ENCODE measurements at regions not wholly inside any gene's neighbourhood (a gene's known extent, or its start where the extent isn't known, plus 50 kb on each side); places are given as distances from the start of the nearest gene placed in this dataset.

DNA sequence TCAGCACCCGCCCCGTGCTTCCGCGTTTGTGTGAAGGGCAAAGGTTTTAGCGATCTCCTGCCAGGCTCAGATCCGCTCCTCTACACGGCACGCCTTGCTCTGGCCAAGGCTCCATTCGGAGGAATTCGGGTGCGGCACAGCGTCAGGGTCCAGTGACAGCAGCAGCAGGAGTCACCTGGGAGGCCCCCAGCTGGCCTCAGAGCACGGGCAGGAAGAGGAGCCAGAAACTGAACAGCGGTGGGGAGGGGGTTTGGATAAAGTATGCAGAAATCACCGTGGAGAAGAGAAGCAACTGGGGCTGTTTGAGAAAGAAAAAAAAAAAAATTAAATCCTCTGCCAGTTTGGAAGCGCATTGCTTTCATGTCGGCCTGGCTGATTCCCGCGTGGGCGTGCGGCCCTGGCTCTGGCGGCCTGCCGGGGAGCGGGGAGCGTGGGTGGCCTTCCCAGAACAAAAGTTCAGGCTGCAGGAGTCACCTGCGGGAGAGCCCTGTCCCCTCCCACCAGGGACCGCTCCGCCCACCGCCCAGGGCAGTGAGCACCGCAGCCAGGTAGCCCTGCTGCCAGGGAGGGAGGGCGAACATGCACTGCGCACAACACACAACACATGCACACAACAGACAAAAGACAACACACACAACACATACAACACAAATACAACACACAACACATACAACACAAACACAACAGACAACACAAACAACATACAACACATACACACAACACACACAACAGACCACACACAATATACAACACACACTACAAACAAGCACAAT is 107.6 kb downstream of the ETS2 start:
- H3K9me3 ChIP-seq: no peaks in the 10 kb centered on the region
- peak; percentile 54 to 63 for DNase-seq (ENCODE audit: low spot score in 2 of 2)
- peaks cover 0 to 24% (median 14%) of the 10 kb centered on the region in 4 donors for H3K4me1 ChIP-seq
- H3K36me3 ChIP-seq: no peaks in the 10 kb centered on the region
- H3K27me3 ChIP-seq: no peaks in the 10 kb centered on the region
- peak overlapping the region in 2 of 4 donors; percentile 4 to 32 for H3K4me3 ChIP-seq
- H3K27ac ChIP-seq: peak overlapping the region; percentile 71 to 85 (median 78)
- TF ChIP-seq POLR2A (IDR thresholded peaks at IDR 0.05) (no peak), EP300 (IDR thresholded peaks at IDR 0.05) (peak; percentile 62 to 68)
- 9 to 12% methylated on average over 31 to 32 of the region's 32 CpGs for WGBS, 2 donors

DNA sequence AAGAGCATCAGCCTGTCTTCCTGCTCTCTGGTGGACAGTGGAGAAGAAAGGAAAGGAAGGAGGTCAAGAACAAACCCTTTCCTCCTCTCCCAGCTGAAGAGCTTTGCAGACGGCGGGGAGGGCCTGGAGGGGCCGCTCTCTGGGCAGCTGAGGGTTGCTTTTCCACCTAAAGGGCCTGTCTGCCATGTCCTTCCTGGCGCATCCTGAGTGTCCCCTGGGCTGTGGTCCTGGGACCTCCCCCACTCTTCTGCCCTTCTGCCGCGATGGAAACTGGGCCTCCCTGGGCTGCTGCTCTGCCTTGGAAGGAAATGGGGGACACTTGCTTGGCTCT is 107.0 kb downstream of the ETS2 start:
- no peaks in the 10 kb centered on the region for H3K27me3 ChIP-seq
- H3K36me3 ChIP-seq: no peaks in the 10 kb centered on the region
- no peak for DNase-seq (ENCODE audit: low spot score in 2 of 2)
- peaks cover 0 to 29% (median 12%) of the 10 kb centered on the region in 4 donors for H3K4me1 ChIP-seq
- no peaks in the 10 kb centered on the region for H3K9me3 ChIP-seq
- H3K4me3 ChIP-seq: peak overlapping the region in 1 of 4 donors; percentile 32
- 49 to 57% methylated on average over 2 to 6 of the region's 6 CpGs for WGBS, 2 donors
- H3K27ac ChIP-seq: peak overlapping the region; percentile 71 to 85 (median 78)
- TF ChIP-seq EP300 (IDR thresholded peaks at IDR 0.05) (no peak), POLR2A (IDR thresholded peaks at IDR 0.05) (no peak)
- TF ChIP-seq, protein P1, sequence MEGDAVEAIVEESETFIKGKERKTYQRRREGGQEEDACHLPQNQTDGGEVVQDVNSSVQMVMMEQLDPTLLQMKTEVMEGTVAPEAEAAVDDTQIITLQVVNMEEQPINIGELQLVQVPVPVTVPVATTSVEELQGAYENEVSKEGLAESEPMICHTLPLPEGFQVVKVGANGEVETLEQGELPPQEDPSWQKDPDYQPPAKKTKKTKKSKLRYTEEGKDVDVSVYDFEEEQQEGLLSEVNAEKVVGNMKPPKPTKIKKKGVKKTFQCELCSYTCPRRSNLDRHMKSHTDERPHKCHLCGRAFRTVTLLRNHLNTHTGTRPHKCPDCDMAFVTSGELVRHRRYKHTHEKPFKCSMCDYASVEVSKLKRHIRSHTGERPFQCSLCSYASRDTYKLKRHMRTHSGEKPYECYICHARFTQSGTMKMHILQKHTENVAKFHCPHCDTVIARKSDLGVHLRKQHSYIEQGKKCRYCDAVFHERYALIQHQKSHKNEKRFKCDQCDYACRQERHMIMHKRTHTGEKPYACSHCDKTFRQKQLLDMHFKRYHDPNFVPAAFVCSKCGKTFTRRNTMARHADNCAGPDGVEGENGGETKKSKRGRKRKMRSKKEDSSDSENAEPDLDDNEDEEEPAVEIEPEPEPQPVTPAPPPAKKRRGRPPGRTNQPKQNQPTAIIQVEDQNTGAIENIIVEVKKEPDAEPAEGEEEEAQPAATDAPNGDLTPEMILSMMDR (IDR thresholded peaks at IDR 0.05): no peak

DNA sequence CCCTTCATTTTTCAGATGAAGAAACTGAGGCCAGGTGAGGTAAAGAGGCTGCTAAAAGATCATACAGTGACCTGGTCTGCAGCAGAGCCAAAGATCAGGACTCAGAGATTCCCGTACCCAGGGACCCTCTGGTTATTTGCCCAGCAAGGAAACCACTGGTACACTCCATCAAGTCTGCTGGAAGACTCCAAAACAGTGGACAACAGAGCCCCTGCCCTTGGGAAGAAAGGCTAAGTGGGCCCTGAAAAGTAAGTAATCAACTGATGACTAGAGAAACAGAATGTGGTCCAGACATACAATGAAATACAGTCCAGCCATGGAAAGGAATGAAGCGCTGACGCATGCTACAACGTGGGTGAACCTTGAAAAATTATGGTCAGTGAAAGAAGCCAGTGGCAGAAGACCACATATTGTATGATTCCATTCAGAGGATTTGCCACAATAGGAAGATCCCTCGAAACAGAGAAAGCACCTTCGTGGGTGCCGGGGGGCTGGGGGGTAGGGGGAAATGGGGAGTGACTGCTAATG is 106.4 kb downstream of the ETS2 start:
- Histone ChIP-seq H3K4me3 (no peak overlapping the region), H3K9me3 (no peaks in the 10 kb centered on the region), H3K4me1 (peaks cover 0 to 35% (median 12%) of the 10 kb centered on the region in 4 donors), H3K36me3 (no peaks in the 10 kb centered on the region), H3K27me3 (no peaks in the 10 kb centered on the region), H3K27ac (peak overlapping the region; percentile 71 to 85 (median 78))
- TF ChIP-seq, protein P1 (IDR thresholded peaks at IDR 0.05): no peak
- no peak for TF ChIP-seq POLR2A (IDR thresholded peaks at IDR 0.05)
- TF ChIP-seq EP300 (IDR thresholded peaks at IDR 0.05): no peak
- 82 to 87% methylated on average over 7 of the region's 7 CpGs for WGBS, 2 donors
- DNase-seq (ENCODE audit: low spot score in 2 of 2): no peak

DNA sequence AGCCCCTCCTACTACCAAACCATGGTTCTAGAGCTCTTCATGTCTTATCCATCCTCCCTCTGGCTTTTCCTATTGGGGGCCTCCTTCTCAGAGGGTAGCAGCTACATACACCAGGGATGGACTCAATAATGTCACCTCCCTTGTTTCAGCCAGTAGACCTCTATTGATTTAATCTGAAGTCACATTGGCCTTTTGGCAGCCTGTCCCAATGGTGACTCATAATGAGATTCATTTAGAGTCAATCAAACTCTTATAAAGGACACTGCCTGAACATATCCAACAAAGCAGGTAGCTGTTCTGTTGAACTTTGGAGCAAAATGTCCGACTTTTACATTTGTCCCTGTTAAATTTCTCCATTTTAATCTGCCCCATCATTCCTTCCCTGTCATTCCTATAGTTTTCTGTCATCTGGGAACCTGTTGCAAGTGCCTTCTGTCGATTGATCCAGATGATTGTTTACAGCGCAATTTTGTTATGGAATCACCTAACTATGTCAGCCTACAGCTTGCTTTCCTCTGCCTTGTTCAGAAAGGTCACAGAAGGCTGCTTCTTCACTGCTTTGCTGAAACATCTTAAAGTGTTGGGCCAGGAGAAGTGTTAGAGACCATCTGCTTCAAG is 105.9 kb downstream of the ETS2 start:
- Histone ChIP-seq H3K27ac (peak overlapping the region; percentile 71 to 85 (median 78)), H3K9me3 (no peaks in the 10 kb centered on the region), H3K4me1 (peaks cover 0 to 41% (median 14%) of the 10 kb centered on the region in 4 donors), H3K4me3 (no peak overlapping the region), H3K36me3 (no peaks in the 10 kb centered on the region), H3K27me3 (no peaks in the 10 kb centered on the region)
- no peak for TF ChIP-seq EP300 (IDR thresholded peaks at IDR 0.05)
- TF ChIP-seq, protein P1 (IDR thresholded peaks at IDR 0.05): no peak
- TF ChIP-seq POLR2A (IDR thresholded peaks at IDR 0.05): no peak
- WGBS, 2 donors: 76 to 98% methylated on average over 3 of the region's 3 CpGs
- DNase-seq (ENCODE audit: low spot score in 2 of 2): no peak

DNA sequence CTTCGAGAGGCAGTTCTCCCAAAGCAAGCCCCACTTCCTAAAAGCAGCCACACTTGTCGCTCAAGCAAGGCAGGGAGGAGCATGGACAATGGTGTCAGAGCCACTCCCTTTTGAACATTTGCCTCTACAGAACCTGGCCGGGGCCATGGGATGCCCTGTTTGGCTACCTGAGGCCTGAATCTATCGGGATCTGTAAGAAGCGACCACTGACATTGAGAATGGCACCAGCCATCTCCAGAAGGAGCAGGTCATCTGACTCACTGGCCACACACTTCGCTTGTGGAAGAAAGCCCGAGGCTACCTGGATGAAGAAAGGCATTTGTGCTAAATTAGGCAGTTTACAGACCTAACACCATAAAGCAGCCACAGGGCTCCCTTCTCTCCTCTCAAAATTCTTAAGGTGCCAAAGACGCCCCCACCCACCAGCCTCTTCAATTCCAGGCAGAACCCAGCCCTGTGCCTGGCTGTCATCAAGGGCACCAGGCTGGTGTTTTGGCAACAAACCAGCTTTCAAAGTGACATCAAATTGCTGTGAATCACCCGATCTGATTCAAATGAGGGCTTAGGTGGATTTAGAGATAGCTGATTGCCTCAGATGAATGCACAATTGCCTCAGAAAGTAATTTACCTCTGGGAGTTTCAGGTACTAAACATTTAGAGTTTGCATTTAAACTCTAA is 104.8 kb downstream of the ETS2 start:
- Histone ChIP-seq H3K27me3 (no peaks in the 10 kb centered on the region), H3K9me3 (no peaks in the 10 kb centered on the region), H3K36me3 (no peaks in the 10 kb centered on the region), H3K4me3 (no peak overlapping the region), H3K27ac (peak overlapping the region; percentile 48 to 85 (median 72)), H3K4me1 (peaks cover 0 to 42% (median 15%) of the 10 kb centered on the region in 4 donors)
- TF ChIP-seq, protein P1 (IDR thresholded peaks at IDR 0.05): no peak
- no peak for TF ChIP-seq POLR2A (IDR thresholded peaks at IDR 0.05)
- no peak for TF ChIP-seq EP300 (IDR thresholded peaks at IDR 0.05)
- 66 to 67% methylated on average over 9 of the region's 9 CpGs for WGBS, 2 donors
- no peak for DNase-seq (ENCODE audit: low spot score in 2 of 2)
